Activated CD4-positive, alpha-beta T cell treated with anti-CD3 and anti-CD28 coated beads for 1 hour (primary cell): ENCODE measurements at regions not wholly inside any gene's neighbourhood (a gene's known extent, or its start where the extent isn't known, plus 50 kb on each side); places are given as distances from the start of the nearest gene placed in this dataset.
"Not testable (repeated sequence)": the region's sequence is repeated elsewhere in the genome, so short reads cannot be mapped to it uniquely, and the experiment has no call there.

Experiments used
- DNase-seq: peaks from one replicate; pipeline ENCODE4 v3.0.0-alpha.2; 2020

DNA sequence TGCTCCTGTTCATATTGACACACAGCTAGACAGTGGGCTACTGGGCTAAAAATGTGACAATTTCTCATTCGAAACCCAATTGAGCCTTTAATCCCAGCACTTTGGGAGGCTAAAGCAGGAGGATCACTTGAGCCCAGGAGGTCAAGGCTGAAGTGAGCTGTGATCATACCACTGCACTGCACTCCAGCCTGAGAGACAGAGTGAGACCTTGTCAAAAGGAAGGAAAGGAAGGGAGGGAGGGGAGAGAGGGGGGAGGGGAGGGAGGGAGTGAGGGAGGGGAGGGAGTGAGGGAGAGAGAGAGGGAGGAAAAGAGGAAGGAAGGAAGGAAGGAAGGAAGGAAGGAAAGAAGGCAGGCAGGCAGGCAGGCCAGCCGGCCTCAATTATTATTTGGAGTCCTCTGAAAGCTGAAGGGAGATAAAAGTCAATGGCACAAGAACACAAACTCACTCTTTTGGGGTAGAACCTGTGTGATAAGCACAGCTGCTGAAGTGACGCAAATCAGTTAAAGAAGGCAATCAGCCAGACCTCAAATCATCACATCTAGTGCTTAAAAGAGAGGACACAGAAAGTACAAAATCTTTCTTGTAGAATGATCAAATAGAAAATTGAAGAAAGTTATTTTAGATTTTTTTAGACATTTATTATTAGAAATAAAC lies 98.1 kb downstream of the CCDC71L start:
- DNase-seq = no peak

DNA sequence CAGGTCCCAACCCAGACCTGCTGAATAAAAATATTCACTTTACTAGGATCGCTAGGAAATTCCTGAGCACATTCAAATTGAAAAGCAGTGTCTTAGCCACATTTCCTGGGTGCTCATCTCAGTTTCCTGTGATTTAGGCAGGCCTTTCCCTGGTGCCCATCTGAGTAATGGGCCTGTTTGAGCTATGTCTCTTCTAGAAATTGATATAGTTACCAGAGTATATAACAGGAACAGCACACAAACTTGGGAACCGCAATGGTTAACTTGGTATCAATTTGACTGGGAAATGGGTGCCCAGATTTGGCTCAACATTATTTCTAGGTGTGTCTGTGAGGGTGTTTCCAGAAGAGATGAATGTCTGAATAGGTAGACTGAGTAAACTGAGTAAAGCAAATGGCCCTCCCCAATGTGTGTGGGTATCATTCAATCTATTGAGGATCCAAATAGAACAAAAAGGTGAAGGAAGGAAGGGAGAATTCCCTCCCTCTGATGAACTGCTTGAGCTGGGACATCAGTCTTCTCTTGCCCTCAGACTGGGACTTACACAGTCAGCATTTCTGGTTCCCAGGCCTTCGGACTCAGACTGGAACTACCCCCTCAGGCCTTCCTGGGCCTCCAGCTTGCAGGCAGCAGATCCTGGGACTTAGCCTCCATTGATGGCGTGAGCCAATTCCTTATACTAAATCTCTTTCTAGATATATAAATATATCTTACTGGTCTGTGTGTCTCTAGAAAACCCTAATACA lies 99.1 kb downstream of the CCDC71L start:
- no peak for DNase-seq

- no peak for DNase-seq
Observed at GRCh38 chr7:106561151-106561550, 99.8 kb downstream of the CCDC71L start.

DNA sequence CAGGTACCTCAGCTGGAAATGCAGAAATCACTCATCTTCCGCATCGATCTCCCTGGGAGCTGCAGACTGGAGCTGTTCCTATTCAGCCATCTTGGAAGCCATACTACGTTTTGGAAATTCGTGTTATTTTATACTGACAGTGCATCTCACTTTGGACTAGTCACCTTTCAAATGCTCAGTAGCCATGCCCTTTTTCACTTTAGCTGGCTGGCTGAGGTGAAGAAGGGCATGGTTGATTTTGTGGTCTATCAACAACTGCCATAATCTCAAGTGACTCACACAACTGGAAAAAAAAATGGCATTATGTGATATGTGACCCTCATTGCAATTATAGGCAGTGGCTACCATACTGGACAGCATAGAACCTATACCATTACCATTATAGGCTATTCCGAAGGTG lies 100.5 kb downstream of the CCDC71L start:
- DNase-seq = no peak

GRCh38 chr7:106556244-106556643 lies 104.7 kb downstream of the CCDC71L start:
- DNase-seq = not testable (repeated sequence)

GRCh38 chr7:106554623-106555022 lies 106.3 kb downstream of the CCDC71L start:
- DNase-seq = not testable (repeated sequence)

- no peak for DNase-seq
Observed at GRCh38 chr7:106553446-106553836, 107.5 kb downstream of the CCDC71L start.

GRCh38 chr7:106552645-106553445 lies 108.1 kb downstream of the CCDC71L start:
- no peak for DNase-seq

- no peak for DNase-seq
Observed at GRCh38 chr7:106551936-106552335, 109.0 kb downstream of the CCDC71L start.

DNA sequence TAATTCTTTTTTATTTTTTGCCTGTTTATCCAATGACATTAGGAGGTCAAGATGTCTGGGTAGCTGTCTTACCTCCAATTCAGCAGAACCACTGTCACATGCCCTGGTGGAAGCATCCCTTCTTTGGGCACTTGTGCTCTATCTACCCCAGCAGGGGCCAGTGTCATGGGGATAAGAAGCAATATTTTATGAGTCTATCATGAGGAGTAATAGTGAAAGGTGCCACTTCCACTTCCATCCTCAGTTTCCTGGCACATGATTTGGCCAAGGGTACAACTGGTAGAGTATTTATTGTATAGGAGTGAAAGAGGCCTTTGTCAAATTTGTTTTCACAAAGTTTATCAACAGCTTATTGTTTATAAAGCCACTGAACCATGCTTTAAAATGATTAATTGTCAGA lies 112.5 kb downstream of the CCDC71L start:
- DNase-seq = no peak

DNA sequence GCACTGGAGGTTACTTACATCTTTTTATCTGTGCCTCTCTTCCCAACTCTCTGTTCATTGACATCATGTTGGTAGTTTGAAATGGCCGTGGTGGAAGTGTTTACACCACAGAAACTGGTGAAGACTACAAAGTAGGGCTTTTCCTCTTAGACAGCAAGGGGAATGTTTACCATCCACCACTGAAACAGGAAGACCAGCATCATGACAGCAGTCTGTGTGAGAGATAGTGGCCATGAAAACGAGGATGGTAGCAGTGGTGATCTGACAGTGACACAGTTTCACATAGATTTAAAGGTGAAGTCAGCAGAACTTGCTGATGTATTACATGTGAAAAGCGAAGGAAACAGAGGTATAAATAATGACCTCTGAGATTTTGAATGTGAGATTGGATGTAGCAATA lies 115.7 kb downstream of the CCDC71L start:
- DNase-seq = no peak

DNA sequence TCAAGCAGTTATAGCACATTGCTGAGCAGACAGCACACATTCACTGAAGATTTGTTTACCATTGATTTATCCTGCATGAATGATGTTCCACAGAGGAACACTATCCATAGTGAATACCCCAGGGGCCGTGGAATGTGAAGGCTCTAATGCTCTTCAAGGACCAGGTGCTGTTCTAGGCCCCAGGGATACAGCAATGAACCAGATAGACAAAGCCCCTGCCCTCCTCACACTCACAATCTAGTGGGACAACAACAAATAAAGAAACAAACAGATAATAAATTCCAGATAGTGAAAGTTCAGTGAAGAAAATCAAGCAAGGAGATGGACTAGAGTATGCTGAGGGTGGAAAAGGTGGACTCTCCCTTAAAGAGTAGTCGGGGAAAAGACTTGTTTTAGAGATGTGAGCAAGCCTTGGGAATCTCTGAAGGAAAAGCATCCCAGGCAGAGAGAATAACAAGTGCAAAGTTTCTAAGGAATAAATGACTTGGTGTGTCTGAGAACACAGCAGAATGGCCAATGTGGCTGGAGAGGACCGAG lies 117.7 kb downstream of the CCDC71L start:
- no peak for DNase-seq

GRCh38 chr7:106542550-106543220 lies 118.3 kb downstream of the CCDC71L start:
- DNase-seq = no peak

DNA sequence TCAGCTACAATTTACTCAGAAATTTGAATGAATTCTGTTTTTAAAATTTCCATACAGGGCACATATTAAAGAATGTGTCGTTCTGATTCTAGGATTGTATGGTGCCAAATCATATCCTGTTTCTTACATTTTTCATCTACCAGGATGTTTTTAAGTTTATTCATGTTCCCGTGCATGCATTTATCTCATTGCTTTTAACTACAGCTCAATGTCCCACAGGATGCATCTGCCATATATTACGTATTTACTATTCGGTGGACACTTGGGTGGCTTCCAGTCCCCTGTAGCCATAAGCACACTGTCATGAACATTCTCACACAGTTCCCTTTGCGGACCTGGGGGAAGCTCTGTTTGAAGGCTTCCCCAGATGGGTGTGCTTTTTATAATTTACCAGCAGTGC lies 122.3 kb downstream of the CCDC71L start:
- no peak for DNase-seq

DNA sequence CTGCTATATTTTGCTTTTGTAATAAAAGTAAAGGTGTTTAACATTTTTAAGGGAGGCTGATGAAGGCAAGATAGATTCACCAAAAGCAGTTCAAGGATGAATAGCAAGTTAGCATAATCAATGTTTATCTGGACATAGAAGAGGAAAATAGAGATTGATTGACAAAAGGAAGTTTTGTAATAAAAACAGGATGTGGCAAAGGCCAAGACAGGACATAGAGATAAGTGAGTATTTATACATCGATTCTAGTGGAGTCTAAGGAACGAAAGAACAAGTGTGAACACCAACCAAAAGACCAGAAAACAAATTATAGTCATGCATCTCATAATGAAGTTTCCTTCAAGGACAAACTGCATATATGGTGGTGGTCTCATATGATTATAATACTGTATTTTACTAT lies 123.8 kb downstream of the CCDC71L start:
- no peak for DNase-seq

- no peak for DNase-seq
Observed at GRCh38 chr7:106536079-106536478, 124.9 kb downstream of the CCDC71L start.

GRCh38 chr7:106535234-106535932 lies 125.6 kb downstream of the CCDC71L start:
- no peak for DNase-seq

DNA sequence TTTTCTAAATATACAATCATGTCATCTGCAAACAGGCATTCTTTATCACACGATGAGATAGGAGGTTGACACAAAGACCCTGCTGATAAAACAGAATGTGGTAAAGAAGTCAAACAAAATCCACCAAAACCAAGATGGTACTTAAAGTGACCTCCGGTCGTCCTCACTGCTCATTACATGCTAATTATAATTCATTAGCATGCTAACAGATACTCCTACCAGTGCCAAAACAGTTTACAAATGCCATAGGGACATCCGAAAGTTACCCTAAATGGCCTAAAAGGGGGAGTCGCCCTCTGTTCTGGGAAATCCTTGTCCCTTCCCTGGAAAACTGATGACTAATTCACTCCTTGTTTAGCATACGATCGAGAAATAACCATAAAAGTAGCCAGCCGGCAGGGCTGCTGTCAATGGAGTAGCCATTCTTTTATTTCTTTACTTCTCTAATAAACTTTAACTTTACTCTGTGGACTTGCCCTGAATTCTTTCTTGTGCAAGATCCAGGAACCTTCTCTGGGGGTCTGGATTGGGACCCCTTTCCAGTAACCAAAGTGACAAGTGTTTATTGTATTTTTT lies 126.6 kb downstream of the CCDC71L start:
- no peak for DNase-seq

DNA sequence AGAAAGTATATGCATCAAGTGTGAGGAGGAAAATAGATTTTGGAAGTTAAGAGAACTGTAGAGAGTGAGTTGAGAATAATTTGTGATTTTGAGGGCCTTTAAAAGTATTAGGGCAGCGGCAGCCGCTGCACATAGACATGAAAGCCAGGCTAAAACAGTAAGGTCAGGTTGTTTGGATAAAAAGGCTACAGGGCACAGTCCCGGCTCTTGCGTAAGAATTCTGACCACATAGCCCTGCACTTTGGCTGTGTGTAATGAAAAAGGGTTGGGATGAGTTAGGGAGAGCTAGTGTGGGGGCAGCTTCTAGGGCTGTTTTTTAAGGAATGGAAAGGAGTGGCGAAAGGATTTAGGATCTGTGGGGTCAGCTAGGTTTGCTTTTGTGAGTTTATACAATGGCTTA lies 130.8 kb downstream of the CCDC71L start:
- not testable (repeated sequence) for DNase-seq

GRCh38 chr7:106526617-106527016 lies 134.3 kb downstream of the CCDC71L start:
- DNase-seq = not testable (repeated sequence)

DNA sequence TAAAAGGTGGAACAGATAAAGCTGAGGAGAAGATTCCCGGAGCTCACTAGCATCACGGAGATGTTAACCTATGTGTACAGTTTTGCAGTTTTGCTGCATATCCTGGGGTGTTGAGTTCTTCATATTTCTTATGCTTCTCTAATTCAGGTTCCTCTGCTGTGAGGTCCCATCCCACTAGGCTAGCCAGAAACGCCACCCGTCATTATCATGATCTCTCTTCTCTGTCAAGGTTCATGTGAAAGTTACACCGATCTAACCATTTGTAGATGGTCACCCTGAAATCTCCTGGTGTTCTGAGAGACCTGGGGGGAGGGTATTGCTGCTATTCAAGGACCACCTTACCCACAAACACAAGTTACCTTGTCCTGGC lies 136.3 kb downstream of the CCDC71L start:
- DNase-seq = no peak

GRCh38 chr7:106523482-106523881 lies 137.5 kb downstream of the CCDC71L start:
- DNase-seq = no peak
